SK-N-SH treated with all-trans-retinoic acid at 6 μM for 48 hours (cell line): ENCODE measurements at regions not wholly inside any gene's neighbourhood (a gene's known extent, or its start where the extent isn't known, plus 50 kb on each side); places are given as distances from the start of the nearest gene placed in this dataset.

Experiments used
- ATAC-seq: fragments of 200-7000 bp; cut with Tn5 transposase; 3 replicates; pipeline ENCODE4 v1.9.1; 2020; ENCODE audit warnings: mild to moderate bottlenecking, moderate library complexity
- BACH2 ChIP-seq: fragments of 250-450 bp; sonication (Bioruptor Pico); IDR thresholded peaks from 2 replicates; pipeline ENCODE4 v1.9.0; 2021; ENCODE audit warnings: mild to moderate bottlenecking, borderline replicate concordance
- CSDC2 ChIP-seq: fragments of 250-450 bp; sonication (Bioruptor Pico); IDR thresholded peaks from 2 replicates; pipeline ENCODE4 v1.5.0; 2020; ENCODE audit warnings: mild to moderate bottlenecking, moderate library complexity
- ESRRG ChIP-seq: fragments of 250-450 bp; sonication (Bioruptor Pico); IDR thresholded peaks from 2 replicates; pipeline ENCODE4 v1.6.1; 2021; ENCODE audit warnings: mild to moderate bottlenecking
- GLIS3 ChIP-seq: fragments of 250-450 bp; sonication (Bioruptor Pico); IDR thresholded peaks from 2 replicates; pipeline ENCODE4 v1.5.0; 2020; ENCODE audit warnings: mild to moderate bottlenecking, moderate library complexity
- ISL1 ChIP-seq: fragments of 250-450 bp; sonication (Bioruptor Pico); IDR thresholded peaks from 2 replicates; pipeline ENCODE4 v2.1.2; 2022; ENCODE audit warnings: mild to moderate bottlenecking, moderate library complexity
- OSR1 ChIP-seq: fragments of 250-450 bp; sonication (Bioruptor Pico); IDR thresholded peaks from 2 replicates; pipeline ENCODE4 v1.8.0; 2022; ENCODE audit warnings: moderate library complexity, mild to moderate bottlenecking, inconsistent platforms
- RARB ChIP-seq: fragments of 250-450 bp; sonication (Bioruptor Pico); IDR thresholded peaks from 2 replicates; pipeline ENCODE4 v1.8.0; 2021; ENCODE audit warnings: mild to moderate bottlenecking, moderate library complexity
- SNAI2 ChIP-seq: fragments of 250-450 bp; sonication (Bioruptor Pico); IDR thresholded peaks from 2 replicates; pipeline ENCODE4 v1.5.0; 2020; ENCODE audit warnings: mild to moderate bottlenecking, moderate library complexity
- TCF4 ChIP-seq: fragments of 250-450 bp; sonication (Bioruptor Pico); IDR thresholded peaks from 2 replicates; pipeline ENCODE4 v1.8.0; 2021; ENCODE audit warnings: mild to moderate bottlenecking, moderate library complexity, borderline replicate concordance
- TOX ChIP-seq: fragments of 250-450 bp; sonication (Bioruptor Pico); IDR thresholded peaks from 2 replicates; pipeline ENCODE4 v1.8.0; 2021; ENCODE audit warnings: mild to moderate bottlenecking, moderate library complexity, borderline replicate concordance
- ZFP3 ChIP-seq: fragments of 250-450 bp; sonication (Bioruptor Pico); IDR thresholded peaks from 2 replicates; pipeline ENCODE4 v1.5.0; 2020; ENCODE audit warnings: mild to moderate bottlenecking, moderate library complexity
- ZFP30 ChIP-seq: fragments of 450-650 bp; formaldehyde crosslinking; IDR thresholded peaks from 2 replicates; pipeline ENCODE4 v1.5.0; 2022; ENCODE audit warnings: mild to moderate bottlenecking, moderate library complexity
- ZNF565 ChIP-seq: fragments of 450-650 bp; formaldehyde crosslinking; conservative IDR thresholded peaks from 2 replicates; pipeline ENCODE4 v1.5.0; 2020; ENCODE audit warnings: low read depth, mild to moderate bottlenecking, moderate library complexity
- ZNF70 ChIP-seq: fragments of 450-650 bp; formaldehyde crosslinking; IDR thresholded peaks from 2 replicates; pipeline ENCODE4 v1.5.0; 2020; ENCODE audit warnings: mild to moderate bottlenecking, moderate library complexity
- ZNF8 ChIP-seq: fragments of 450-650 bp; formaldehyde crosslinking; IDR thresholded peaks from 2 replicates; pipeline ENCODE4 v1.5.0; 2020; ENCODE audit warnings: mild to moderate bottlenecking, moderate library complexity
- TF ChIP-seq, protein P1 (sequence below): fragments of 250-450 bp; sonication (Bioruptor Pico); IDR thresholded peaks from 2 replicates; pipeline ENCODE4 v1.5.0; 2020; ENCODE audit warnings: mild to moderate bottlenecking, moderate library complexity
- TF ChIP-seq, protein P2 (sequence below): fragments of 250-450 bp; sonication (Bioruptor Pico); IDR thresholded peaks from 2 replicates; pipeline ENCODE4 v1.8.0; 2020; ENCODE audit warnings: mild to moderate bottlenecking, moderate library complexity, borderline replicate concordance
- TF ChIP-seq, protein P3 (sequence below): fragments of 250-450 bp; sonication (Bioruptor Pico); IDR thresholded peaks from 2 replicates; pipeline ENCODE4 v1.8.0; 2021; ENCODE audit warnings: low read depth, mild to moderate bottlenecking, moderate library complexity, borderline replicate concordance
- TF ChIP-seq, protein P4 (sequence below): fragments of 250-450 bp; sonication (Bioruptor Pico); IDR thresholded peaks from 2 replicates; pipeline ENCODE4 v1.5.1; 2021; ENCODE audit warnings: mild to moderate bottlenecking, moderate library complexity

DNA sequence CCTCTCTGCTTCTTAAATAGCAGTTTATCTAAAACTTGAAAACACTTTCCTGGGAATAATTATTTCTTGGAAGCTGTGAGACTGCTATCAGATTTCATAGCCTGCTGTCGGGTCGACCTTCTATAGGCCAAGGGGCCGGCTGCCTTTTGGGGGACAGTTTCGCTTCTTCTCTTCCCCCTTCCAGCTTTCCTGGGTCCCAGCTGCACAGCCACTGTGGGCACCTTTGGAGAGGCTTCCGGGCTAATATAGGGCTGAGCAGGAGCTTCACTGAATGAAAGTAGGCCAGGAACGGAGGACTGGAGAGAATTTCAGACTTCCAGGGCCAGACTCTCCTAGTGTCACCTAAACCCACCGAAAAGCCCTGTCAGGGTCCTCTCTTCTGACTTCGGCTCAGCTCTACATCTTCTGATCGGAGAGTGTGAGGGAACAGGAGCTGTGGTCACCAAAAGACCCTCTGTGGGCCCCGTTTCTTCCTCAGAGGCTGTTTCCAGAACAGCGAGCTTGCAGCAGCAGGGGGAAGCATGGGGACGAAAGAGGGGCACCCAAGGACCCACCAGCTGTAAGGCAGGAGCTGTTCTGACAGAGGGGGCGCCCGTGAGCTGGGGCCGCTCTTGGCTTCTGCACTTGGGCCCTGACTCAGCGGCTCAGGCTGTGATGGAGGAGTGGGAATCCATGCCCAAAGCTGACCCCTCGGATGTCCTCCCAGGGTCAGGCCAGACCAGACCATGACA, 620.6 kb downstream of the BCOR start (continued):
- TF ChIP-seq, protein P1, sequence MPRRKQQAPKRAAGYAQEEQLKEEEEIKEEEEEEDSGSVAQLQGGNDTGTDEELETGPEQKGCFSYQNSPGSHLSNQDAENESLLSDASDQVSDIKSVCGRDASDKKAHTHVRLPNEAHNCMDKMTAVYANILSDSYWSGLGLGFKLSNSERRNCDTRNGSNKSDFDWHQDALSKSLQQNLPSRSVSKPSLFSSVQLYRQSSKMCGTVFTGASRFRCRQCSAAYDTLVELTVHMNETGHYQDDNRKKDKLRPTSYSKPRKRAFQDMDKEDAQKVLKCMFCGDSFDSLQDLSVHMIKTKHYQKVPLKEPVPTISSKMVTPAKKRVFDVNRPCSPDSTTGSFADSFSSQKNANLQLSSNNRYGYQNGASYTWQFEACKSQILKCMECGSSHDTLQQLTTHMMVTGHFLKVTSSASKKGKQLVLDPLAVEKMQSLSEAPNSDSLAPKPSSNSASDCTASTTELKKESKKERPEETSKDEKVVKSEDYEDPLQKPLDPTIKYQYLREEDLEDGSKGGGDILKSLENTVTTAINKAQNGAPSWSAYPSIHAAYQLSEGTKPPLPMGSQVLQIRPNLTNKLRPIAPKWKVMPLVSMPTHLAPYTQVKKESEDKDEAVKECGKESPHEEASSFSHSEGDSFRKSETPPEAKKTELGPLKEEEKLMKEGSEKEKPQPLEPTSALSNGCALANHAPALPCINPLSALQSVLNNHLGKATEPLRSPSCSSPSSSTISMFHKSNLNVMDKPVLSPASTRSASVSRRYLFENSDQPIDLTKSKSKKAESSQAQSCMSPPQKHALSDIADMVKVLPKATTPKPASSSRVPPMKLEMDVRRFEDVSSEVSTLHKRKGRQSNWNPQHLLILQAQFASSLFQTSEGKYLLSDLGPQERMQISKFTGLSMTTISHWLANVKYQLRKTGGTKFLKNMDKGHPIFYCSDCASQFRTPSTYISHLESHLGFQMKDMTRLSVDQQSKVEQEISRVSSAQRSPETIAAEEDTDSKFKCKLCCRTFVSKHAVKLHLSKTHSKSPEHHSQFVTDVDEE: no peak
- TF ChIP-seq BACH2 (CRISPR knock-in tag): no peak

- no peak for ATAC-seq
- TF ChIP-seq SNAI2: no peak
- TF ChIP-seq, protein P2, sequence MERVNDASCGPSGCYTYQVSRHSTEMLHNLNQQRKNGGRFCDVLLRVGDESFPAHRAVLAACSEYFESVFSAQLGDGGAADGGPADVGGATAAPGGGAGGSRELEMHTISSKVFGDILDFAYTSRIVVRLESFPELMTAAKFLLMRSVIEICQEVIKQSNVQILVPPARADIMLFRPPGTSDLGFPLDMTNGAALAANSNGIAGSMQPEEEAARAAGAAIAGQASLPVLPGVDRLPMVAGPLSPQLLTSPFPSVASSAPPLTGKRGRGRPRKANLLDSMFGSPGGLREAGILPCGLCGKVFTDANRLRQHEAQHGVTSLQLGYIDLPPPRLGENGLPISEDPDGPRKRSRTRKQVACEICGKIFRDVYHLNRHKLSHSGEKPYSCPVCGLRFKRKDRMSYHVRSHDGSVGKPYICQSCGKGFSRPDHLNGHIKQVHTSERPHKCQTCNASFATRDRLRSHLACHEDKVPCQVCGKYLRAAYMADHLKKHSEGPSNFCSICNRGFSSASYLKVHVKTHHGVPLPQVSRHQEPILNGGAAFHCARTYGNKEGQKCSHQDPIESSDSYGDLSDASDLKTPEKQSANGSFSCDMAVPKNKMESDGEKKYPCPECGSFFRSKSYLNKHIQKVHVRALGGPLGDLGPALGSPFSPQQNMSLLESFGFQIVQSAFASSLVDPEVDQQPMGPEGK (CRISPR knock-in tag): no peak
Measured at GRCh38 chrX:39477762-39478120, 620.0 kb downstream of the BCOR start.

DNA sequence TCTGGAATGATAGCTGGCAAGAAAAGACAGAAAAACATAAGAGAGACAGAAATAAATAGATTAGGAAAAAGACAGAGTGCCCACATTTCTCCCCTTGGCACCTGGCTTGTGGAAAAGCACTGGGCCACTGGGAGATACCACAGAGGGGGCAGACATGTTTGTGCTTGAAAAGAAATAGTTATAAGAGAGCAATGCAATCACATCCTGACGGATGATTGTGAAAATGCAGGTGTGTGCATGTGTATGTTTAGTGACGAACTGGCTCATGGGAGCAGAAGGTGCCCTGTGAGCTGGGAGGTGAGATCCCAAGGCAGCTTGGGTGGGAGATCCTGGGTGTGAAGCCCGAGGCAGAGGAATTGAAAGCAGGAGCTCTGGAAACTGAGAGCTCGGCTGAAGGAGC, 617.9 kb downstream of the BCOR start:
- TF ChIP-seq TOX (CRISPR knock-in tag) (no peak), ZFP30 (CRISPR knock-in tag) (no peak), OSR1 (CRISPR knock-in tag) (no peak), ZNF565 (CRISPR knock-in tag) (no peak), BACH2 (CRISPR knock-in tag) (no peak), ZNF8 (CRISPR knock-in tag) (no peak), ZFP3 (CRISPR knock-in tag) (no peak), GLIS3 (CRISPR knock-in tag) (no peak), ZNF70 (no peak), ESRRG (CRISPR knock-in tag) (no peak), RARB (no peak), ISL1 (CRISPR knock-in tag) (no peak)
- TF ChIP-seq, protein P3, sequence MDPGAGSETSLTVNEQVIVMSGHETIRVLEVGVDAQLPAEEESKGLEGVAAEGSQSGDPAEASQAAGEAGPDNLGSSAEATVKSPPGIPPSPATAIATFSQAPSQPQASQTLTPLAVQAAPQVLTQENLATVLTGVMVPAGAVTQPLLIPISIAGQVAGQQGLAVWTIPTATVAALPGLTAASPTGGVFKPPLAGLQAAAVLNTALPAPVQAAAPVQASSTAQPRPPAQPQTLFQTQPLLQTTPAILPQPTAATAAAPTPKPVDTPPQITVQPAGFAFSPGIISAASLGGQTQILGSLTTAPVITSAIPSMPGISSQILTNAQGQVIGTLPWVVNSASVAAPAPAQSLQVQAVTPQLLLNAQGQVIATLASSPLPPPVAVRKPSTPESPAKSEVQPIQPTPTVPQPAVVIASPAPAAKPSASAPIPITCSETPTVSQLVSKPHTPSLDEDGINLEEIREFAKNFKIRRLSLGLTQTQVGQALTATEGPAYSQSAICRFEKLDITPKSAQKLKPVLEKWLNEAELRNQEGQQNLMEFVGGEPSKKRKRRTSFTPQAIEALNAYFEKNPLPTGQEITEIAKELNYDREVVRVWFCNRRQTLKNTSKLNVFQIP: no peak
- TF ChIP-seq, protein P1: no peak
- TF ChIP-seq, protein P2 (CRISPR knock-in tag): no peak
- ATAC-seq: no peak

DNA sequence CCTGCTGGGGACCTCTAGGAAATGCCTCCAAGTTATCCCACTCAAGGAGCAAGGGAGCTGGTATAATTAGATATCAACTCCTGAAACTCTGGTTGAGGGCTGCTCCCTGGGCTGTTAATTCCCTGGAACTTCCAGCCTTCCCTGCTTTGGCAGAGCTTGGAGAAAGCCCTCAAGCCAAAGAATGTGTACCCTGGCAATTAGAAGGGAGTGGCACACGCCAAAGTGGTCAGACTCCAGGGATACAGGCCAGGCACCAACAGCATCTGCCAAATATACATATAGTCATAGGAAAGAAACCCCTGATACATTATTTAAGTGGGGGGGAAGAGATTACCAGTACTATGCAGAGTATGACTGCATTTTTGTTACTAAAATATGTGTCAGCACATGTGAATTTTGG, 616.8 kb downstream of the BCOR start:
- ATAC-seq: no peak
- no peak for TF ChIP-seq TCF4 (CRISPR knock-in tag)
- TF ChIP-seq, protein P2 (CRISPR knock-in tag): no peak
- no peak for TF ChIP-seq GLIS3 (CRISPR knock-in tag)
- TF ChIP-seq TOX (CRISPR knock-in tag): no peak
- no peak for TF ChIP-seq ZFP30 (CRISPR knock-in tag)
- TF ChIP-seq CSDC2 (CRISPR knock-in tag): no peak
- TF ChIP-seq, protein P4, sequence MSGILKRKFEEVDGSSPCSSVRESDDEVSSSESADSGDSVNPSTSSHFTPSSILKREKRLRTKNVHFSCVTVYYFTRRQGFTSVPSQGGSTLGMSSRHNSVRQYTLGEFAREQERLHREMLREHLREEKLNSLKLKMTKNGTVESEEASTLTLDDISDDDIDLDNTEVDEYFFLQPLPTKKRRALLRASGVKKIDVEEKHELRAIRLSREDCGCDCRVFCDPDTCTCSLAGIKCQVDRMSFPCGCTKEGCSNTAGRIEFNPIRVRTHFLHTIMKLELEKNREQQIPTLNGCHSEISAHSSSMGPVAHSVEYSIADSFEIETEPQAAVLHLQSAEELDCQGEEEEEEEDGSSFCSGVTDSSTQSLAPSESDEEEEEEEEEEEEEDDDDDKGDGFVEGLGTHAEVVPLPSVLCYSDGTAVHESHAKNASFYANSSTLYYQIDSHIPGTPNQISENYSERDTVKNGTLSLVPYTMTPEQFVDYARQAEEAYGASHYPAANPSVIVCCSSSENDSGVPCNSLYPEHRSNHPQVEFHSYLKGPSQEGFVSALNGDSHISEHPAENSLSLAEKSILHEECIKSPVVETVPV: no peak
- TF ChIP-seq, all 23 proteins: peak for 0
